ENCODE measurements at regions not wholly inside any gene's neighbourhood (a gene's known extent, or its start where the extent isn't known, plus 50 kb on each side); places are given as distances from the start of the nearest gene placed in this dataset.
"Not testable (repeated sequence)": the region's sequence is repeated elsewhere in the genome, so short reads cannot be mapped to it uniquely, and the experiment has no call there.

- H3K36me3 ChIP-seq; H3K4me3 ChIP-seq; H3K4me1 ChIP-seq; H3K9me3 ChIP-seq; H3K27ac ChIP-seq; DNase-seq (ENCODE audit: low spot score in 2 of 2); intact Hi-C loops (cut with DNase I); H3K27me3 ChIP-seq: not testable (repeated sequence)
These were observed 55.2 kb downstream of the GOLGA8B start for GRCh38 chr15:34528055-34528754.

- H3K27me3 ChIP-seq; H3K9me3 ChIP-seq; H3K4me3 ChIP-seq; H3K4me1 ChIP-seq; H3K36me3 ChIP-seq; intact Hi-C loops (cut with DNase I); DNase-seq (ENCODE audit: low spot score in 2 of 2); H3K27ac ChIP-seq: not testable (repeated sequence)
These were observed 55.8 kb downstream of the GOLGA8B start for GRCh38 chr15:34527641-34528040.

GRCh38 chr15:34523849-34524248 is 59.6 kb downstream of the GOLGA8B start:
- H3K9me3 ChIP-seq; H3K27ac ChIP-seq; H3K27me3 ChIP-seq; DNase-seq (ENCODE audit: low spot score in 2 of 2); intact Hi-C loops (cut with DNase I); H3K4me3 ChIP-seq; H3K36me3 ChIP-seq; H3K4me1 ChIP-seq: not testable (repeated sequence)
- TF ChIP-seq, protein P1, sequence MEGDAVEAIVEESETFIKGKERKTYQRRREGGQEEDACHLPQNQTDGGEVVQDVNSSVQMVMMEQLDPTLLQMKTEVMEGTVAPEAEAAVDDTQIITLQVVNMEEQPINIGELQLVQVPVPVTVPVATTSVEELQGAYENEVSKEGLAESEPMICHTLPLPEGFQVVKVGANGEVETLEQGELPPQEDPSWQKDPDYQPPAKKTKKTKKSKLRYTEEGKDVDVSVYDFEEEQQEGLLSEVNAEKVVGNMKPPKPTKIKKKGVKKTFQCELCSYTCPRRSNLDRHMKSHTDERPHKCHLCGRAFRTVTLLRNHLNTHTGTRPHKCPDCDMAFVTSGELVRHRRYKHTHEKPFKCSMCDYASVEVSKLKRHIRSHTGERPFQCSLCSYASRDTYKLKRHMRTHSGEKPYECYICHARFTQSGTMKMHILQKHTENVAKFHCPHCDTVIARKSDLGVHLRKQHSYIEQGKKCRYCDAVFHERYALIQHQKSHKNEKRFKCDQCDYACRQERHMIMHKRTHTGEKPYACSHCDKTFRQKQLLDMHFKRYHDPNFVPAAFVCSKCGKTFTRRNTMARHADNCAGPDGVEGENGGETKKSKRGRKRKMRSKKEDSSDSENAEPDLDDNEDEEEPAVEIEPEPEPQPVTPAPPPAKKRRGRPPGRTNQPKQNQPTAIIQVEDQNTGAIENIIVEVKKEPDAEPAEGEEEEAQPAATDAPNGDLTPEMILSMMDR (IDR thresholded peaks at IDR 0.05) = peak in 1 of 3 experiments; percentile 20

DNA sequence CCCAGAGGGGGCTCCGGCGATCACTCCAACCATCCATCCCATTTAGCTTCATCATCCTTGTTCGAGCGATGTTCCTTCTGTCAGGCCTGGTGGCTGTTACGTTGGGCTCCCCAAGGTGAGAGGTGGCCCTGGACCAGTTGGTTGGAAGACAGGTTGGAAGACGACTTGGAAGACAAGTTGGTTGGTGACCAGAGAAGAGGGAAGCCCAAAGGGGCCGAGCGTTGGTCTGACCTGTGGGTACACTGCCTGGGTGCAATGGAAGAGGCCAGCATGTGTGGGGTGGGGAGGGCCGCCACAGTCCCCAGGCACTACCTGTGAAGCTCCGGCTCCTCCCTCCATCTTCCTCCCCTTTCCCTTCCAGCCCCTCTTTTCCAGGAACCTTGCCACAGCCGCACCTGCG is 60.9 kb downstream of the GOLGA8B start:
- H3K27ac ChIP-seq; H3K4me1 ChIP-seq; DNase-seq (ENCODE audit: low spot score in 2 of 2); H3K36me3 ChIP-seq; H3K9me3 ChIP-seq; H3K27me3 ChIP-seq; H3K4me3 ChIP-seq; intact Hi-C loops (cut with DNase I): not testable (repeated sequence)

- H3K27me3 ChIP-seq; intact Hi-C loops (cut with DNase I); H3K27ac ChIP-seq; H3K4me1 ChIP-seq; H3K4me3 ChIP-seq; H3K9me3 ChIP-seq; DNase-seq (ENCODE audit: low spot score in 2 of 2); H3K36me3 ChIP-seq: not testable (repeated sequence)
These were observed 61.5 kb downstream of the GOLGA8B start for GRCh38 chr15:34521802-34522485.

- Histone ChIP-seq H3K4me3 (no peak overlapping the region), H3K27me3 (no peaks in the 10 kb centered on the region), H3K9me3 (no peaks in the 10 kb centered on the region), H3K27ac (no peak overlapping the region), H3K36me3 (no peaks in the 10 kb centered on the region), H3K4me1 (no peaks in the 10 kb centered on the region)
- TF ChIP-seq, protein P1 (IDR thresholded peaks at IDR 0.05) = no peak
- DNase-seq (ENCODE audit: low spot score in 2 of 2) = no peak
- intact Hi-C loops (cut with DNase I) = no loop called here
These were observed 62.9 kb downstream of the GOLGA8B start for GRCh38 chr15:34520566-34520965.

DNA sequence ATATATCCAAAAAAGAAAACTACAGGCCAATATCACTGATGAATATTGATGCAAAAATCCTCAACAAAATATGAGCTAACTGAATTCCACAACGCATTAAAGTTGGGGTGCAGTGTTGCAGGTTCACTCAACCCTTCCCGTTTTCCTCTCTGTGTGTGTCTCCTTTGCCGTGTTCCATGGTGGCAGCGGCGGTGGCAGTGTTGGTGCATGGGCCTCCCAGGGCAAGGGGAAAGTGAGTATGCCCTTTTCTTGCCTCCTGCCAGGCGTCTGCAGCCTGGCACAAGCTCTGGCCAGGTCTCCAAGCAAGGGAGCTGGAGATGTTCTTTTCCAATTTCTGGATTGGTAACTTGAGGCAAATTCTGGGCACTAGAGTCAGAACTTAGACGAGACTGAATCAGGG is 63.4 kb downstream of the GOLGA8B start:
- intact Hi-C loops (cut with DNase I); DNase-seq (ENCODE audit: low spot score in 2 of 2); H3K4me1 ChIP-seq; H3K4me3 ChIP-seq; H3K27me3 ChIP-seq; H3K9me3 ChIP-seq; H3K27ac ChIP-seq; H3K36me3 ChIP-seq: not testable (repeated sequence)

- peak overlapping the region; percentile 54 to 75 for H3K4me3 ChIP-seq
- TF ChIP-seq, protein P1 (IDR thresholded peaks at IDR 0.05) = no peak
- intact Hi-C loops (cut with DNase I) = no loop called here
- no peaks in the 10 kb centered on the region for H3K4me1 ChIP-seq
- no peaks in the 10 kb centered on the region for H3K27me3 ChIP-seq
- peak overlapping the region; percentile 11 to 56 for H3K27ac ChIP-seq
- no peak for DNase-seq (ENCODE audit: low spot score in 2 of 2)
- H3K36me3 ChIP-seq = no peaks in the 10 kb centered on the region
- no peaks in the 10 kb centered on the region for H3K9me3 ChIP-seq
These were observed 69.2 kb downstream of the GOLGA8B start for GRCh38 chr15:34514251-34514670.

Measured in ascending aorta (tissue), 2 donors.